Left ventricle myocardium inferior (tissue), 1 donor: ENCODE measurements at regions not wholly inside any gene's neighbourhood (a gene's known extent, or its start where the extent isn't known, plus 50 kb on each side); places are given as distances from the start of the nearest gene placed in this dataset.

Experiments used
- DNase-seq: peaks from one replicate; pipeline ENCODE4 v3.0.0-alpha.2; 2020
- H3K27ac ChIP-seq: fragments of 200-600 bp; replicated peaks from 2 replicates; pipeline ENCODE4 v1.8.0; 2021
- H3K27me3 ChIP-seq: fragments of 200-600 bp; 2 replicates; pipeline ENCODE4 v1.8.0; 2021; ENCODE audit warnings: low read depth
- H3K36me3 ChIP-seq: fragments of 200-600 bp; 2 replicates; pipeline ENCODE4 v1.8.0; 2021
- H3K4me1 ChIP-seq: fragments of 200-600 bp; 2 replicates; pipeline ENCODE4 v1.8.0; 2021
- H3K4me3 ChIP-seq: fragments of 200-600 bp; 2 replicates; pipeline ENCODE4 v1.8.0; 2021; ENCODE audit warnings: mild to moderate bottlenecking, moderate library complexity
- H3K9me3 ChIP-seq: fragments of 200-600 bp; replicated peaks from 2 replicates; pipeline ENCODE4 v1.8.0; 2021
- intact Hi-C: fragments of 100-400 bp; cut with micrococcal nuclease; formaldehyde crosslinking; loops from one replicate; pipeline ENCODE4 v1.11.0; 2022
- TF ChIP-seq, protein P1 (sequence below): fragments of 200-600 bp; IDR thresholded peaks from 2 replicates; pipeline ENCODE4 v1.8.0; 2021; ENCODE audit warnings: antibody characterized with exemption, mild to moderate bottlenecking, borderline replicate concordance
- donor health status: DM: no; HTN: yes; CAD: no; lungs with severe emphysema.

DNA sequence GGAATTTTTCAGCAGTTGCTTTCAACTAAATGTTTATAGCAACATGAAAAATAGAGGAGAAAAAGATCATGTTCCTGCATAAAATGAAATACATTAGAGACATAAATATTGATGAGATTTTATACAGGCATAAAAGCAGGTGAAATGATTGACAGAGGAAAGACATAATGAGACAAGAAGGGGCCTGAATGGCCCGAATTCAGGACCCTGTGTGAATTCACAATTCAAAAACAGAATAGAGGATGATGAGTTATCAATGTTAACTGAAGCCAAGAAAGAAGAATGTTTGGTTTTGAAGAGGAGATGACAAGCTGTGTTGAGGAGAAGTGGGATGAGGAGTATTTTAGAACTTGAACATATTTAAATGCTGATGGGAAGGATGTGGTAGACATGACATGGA lies 371.1 kb downstream of the FBXO8 start:
- Histone ChIP-seq H3K4me3 (no peak overlapping the region), H3K4me1 (no peaks in the 10 kb centered on the region), H3K27me3 (no peaks in the 10 kb centered on the region), H3K36me3 (no peaks in the 10 kb centered on the region), H3K9me3 (no peaks in the 10 kb centered on the region), H3K27ac (no peak overlapping the region)
- DNase-seq, result no peak
- TF ChIP-seq, protein P1, sequence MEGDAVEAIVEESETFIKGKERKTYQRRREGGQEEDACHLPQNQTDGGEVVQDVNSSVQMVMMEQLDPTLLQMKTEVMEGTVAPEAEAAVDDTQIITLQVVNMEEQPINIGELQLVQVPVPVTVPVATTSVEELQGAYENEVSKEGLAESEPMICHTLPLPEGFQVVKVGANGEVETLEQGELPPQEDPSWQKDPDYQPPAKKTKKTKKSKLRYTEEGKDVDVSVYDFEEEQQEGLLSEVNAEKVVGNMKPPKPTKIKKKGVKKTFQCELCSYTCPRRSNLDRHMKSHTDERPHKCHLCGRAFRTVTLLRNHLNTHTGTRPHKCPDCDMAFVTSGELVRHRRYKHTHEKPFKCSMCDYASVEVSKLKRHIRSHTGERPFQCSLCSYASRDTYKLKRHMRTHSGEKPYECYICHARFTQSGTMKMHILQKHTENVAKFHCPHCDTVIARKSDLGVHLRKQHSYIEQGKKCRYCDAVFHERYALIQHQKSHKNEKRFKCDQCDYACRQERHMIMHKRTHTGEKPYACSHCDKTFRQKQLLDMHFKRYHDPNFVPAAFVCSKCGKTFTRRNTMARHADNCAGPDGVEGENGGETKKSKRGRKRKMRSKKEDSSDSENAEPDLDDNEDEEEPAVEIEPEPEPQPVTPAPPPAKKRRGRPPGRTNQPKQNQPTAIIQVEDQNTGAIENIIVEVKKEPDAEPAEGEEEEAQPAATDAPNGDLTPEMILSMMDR, result no peak
- intact Hi-C loops, result no loop called here

DNA sequence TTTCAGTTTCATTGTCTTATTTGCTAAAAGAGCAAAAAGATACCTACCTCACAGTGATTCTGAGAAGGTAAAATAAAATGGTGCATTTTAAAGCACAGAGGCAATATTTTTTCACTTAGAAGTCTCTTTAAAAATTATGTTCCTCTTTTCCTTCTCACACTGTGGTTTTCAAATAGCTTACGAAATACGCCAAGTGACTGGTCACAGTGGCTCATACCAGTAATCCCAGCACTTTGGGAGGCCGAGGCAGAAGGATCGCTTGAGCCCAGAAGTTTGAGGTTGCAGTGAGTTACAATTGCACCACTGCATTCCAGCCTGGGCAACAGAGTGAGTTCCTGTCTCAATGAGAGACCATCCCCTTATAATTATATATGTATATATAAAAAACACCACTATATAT lies 372.6 kb downstream of the FBXO8 start:
- H3K27me3 ChIP-seq, result no peaks in the 10 kb centered on the region
- DNase-seq, result no peak
- TF ChIP-seq, protein P1, result no peak
- H3K36me3 ChIP-seq, result no peaks in the 10 kb centered on the region
- no peaks in the 10 kb centered on the region for H3K9me3 ChIP-seq
- no peak overlapping the region for H3K4me3 ChIP-seq
- intact Hi-C loops, result no loop called here
- no peak overlapping the region for H3K27ac ChIP-seq
- no peaks in the 10 kb centered on the region for H3K4me1 ChIP-seq

DNA sequence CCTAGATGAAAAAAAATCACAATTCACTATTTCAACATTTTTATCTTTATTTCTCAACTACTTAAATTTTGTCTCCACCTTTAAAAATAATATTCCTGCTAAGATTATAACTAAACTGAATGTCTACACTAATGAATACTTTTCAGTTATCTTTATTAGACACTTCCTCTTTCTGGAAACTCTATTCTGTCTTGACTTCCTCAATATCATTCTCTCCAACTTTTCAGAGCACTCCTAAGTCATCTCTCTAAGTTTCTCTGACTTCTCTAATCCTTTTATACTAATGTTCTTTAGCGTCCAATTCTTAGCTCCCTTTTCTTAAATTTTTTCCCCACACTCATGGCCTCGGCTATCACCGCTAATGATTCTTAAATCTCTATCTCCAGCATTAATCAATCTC lies 374.2 kb downstream of the FBXO8 start:
- TF ChIP-seq, protein P1, result no peak

DNA sequence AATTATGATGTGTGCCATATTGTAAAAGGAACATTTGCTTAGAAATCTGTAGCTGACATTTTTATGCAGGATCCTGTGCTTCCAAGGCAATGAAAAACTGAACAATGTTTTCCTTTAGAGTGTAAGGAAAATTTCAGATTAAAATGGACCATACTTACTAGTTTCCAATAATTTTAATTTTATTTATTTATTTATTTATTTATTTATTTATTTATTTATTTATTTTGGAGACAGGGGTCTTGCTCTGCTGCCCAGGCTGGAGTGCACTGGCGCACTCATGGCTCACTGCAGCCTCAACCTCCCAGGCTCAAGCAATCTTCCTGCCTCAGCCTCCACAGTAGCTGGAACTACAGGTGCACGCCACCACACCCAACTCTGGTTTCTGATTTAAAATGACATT lies 369.8 kb upstream of the HAND2 start:
- DNase-seq, result no peak
- no peaks in the 10 kb centered on the region for H3K27me3 ChIP-seq
- H3K4me3 ChIP-seq, result no peak overlapping the region
- no peaks in the 10 kb centered on the region for H3K36me3 ChIP-seq
- TF ChIP-seq, protein P1, result no peak
- no peak overlapping the region for H3K27ac ChIP-seq
- H3K4me1 ChIP-seq, result no peaks in the 10 kb centered on the region
- H3K9me3 ChIP-seq, result no peaks in the 10 kb centered on the region
- intact Hi-C loops, result no loop called here

More for the DNA sequence above, 374.2 kb downstream of the FBXO8 start:
- no peak overlapping the region for H3K27ac ChIP-seq
- no peak overlapping the region for H3K4me3 ChIP-seq
- no peaks in the 10 kb centered on the region for H3K36me3 ChIP-seq
- no peaks in the 10 kb centered on the region for H3K9me3 ChIP-seq
- H3K27me3 ChIP-seq, result no peaks in the 10 kb centered on the region
- intact Hi-C loops, result no loop called here
- H3K4me1 ChIP-seq, result no peaks in the 10 kb centered on the region
- no peak for DNase-seq

DNA sequence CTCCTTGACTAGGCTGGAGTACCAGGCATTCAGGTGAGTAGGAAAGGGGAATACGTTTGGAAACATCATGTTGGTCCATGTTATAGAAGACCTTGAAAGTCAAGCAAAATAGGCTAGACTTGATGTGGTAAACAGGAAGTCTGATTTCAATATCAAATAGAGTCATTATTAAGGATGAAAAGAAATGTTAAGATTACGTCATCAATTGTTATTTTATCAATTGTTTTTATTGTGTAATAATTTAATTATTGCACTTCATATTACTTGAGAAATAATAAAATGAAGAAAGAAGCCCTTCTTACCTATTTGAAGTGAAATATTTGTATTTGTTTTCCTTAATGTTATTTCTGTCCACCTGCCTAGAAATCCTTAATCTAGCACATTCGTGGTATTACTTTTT lies 361.0 kb upstream of the HAND2 start:
- no peaks in the 10 kb centered on the region for H3K27me3 ChIP-seq
- no peak overlapping the region for H3K27ac ChIP-seq
- intact Hi-C loops, result no loop called here
- no peaks in the 10 kb centered on the region for H3K36me3 ChIP-seq
- H3K4me3 ChIP-seq, result no peak overlapping the region
- peaks cover 19% of the 10 kb centered on the region for H3K9me3 ChIP-seq
- no peaks in the 10 kb centered on the region for H3K4me1 ChIP-seq
- no peak for DNase-seq
- TF ChIP-seq, protein P1, result no peak

DNA sequence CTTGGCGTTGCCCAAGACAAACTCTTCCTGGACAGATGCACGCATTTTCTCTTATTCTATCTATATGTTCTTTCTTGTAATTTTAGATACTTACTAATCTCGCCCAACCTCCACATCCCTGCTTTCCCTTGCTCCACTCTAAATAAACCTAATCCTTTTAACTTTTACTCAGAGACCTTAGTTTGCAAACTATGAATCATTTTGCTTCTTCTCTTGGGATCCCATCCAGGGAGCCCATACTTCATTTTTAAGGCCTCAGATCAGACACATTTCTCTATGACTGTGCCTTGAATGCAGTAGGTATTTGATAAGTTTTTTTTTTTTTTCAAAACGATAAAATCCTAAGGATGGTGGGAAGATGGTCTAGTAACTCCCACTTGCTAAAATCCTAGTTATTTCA lies 353.8 kb upstream of the HAND2 start:
- TF ChIP-seq, protein P1, result no peak
- H3K4me1 ChIP-seq, result peaks cover 5% of the 10 kb centered on the region
- H3K9me3 ChIP-seq, result peaks cover 27% of the 10 kb centered on the region
- H3K36me3 ChIP-seq, result no peaks in the 10 kb centered on the region
- DNase-seq, result no peak
- intact Hi-C loops, result no loop called here
- H3K4me3 ChIP-seq, result no peak overlapping the region
- no peak overlapping the region for H3K27ac ChIP-seq
- H3K27me3 ChIP-seq, result no peaks in the 10 kb centered on the region
